Body of pancreas (tissue), 4 donors: ENCODE measurements at regions not wholly inside any gene's neighbourhood (a gene's known extent, or its start where the extent isn't known, plus 50 kb on each side); places are given as distances from the start of the nearest gene placed in this dataset.
A peak's percentile ranks its signal among the peaks of the same experiment; 100 is the strongest.

Experiments used
- ATAC-seq: fragments of 150-250 bp; one replicate; pipeline ENCODE4 v1.9.1; 2016
- DNase-seq, 4 donors: peaks; one replicate each; pipeline ENCODE4 v3.0.0-alpha.2; 2019
- H3K27ac ChIP-seq, 4 donors: fragments of 200-600 bp; sonication (generic); 1 replicate in 3 of 4; 2 replicates in 1 of 4; pipeline versions ENCODE4 v1.5.1 to v1.6.1; 2016 to 2019; ENCODE audit warnings: mild to moderate bottlenecking in 1 of 4, mixed read lengths in 1 of 4, moderate library complexity in 1 of 4
- H3K27me3 ChIP-seq, 2 donors: fragments of 200-600 bp; sonication (generic); one replicate each; pipeline ENCODE4 v1.6.0; 2016; ENCODE audit warnings: mild to moderate bottlenecking in 1 of 2
- H3K36me3 ChIP-seq, 2 donors: fragments of 200-600 bp; sonication (generic); replicated peaks in 1 of 2; 2 replicates each; pipeline ENCODE4 v1.5.1; 2016; ENCODE audit warnings: low read depth in 2 of 2; ENCODE audit not compliant: insufficient read depth in 1 of 2
- H3K4me1 ChIP-seq: fragments of 200-600 bp; sonication (generic); one replicate; pipeline ENCODE4 v1.6.0; 2016
- H3K4me3 ChIP-seq, 2 donors: fragments of 200-600 bp; sonication (generic); 1 replicate in 1 of 2; 2 replicates in 1 of 2; pipeline ENCODE4 v1.5.1; 2016 to 2019
- H3K9me3 ChIP-seq, 3 donors: fragments of 200-600 bp; sonication (generic); 1 replicate in 2 of 3; 2 replicates in 1 of 3; pipeline ENCODE4 v1.5.1; 2016
- CTCF ChIP-seq, 7 experiments: fragments of 450-650 bp in 4 of 7; fragments of 200-600 bp in 3 of 7; sonication (generic) in 3 of 7; IDR thresholded peaks; one replicate each; pipeline ENCODE4 v1.5.1; 2016 to 2019; ENCODE audit warnings: antibody characterized with exemption in 7 of 7
- POLR2A ChIP-seq, 3 donors: fragments of 450-650 bp; IDR thresholded peaks; one replicate each; pipeline ENCODE4 v1.6.1; 2016; ENCODE audit warnings: antibody characterized with exemption in 3 of 3, mild to moderate bottlenecking in 2 of 3
- WGBS, 2 donors: methylation state at CpG; one replicate each; pipeline ENCODE4 v1.1.5; 2017; 5-methylcytosine and 5-hydroxymethylcytosine counted together
- intact Hi-C: fragments of 100-400 bp; cut with DNase I; formaldehyde crosslinking; loops from one replicate; pipeline ENCODE4 v1.15.1; 2023

GRCh38 chr3:6781092-6781491, 79.8 kb upstream of the GRM7 start:
- DNase-seq: no peak
- Histone ChIP-seq H3K4me3 (no peak overlapping the region), H3K27ac (no peak overlapping the region), H3K27me3 (no peaks in the 10 kb centered on the region), H3K4me1 (no peaks in the 10 kb centered on the region), H3K36me3 (no peaks in the 10 kb centered on the region), H3K9me3 (no peaks in the 10 kb centered on the region)
- WGBS, 2 donors: 74 to 85% methylated on average over 3 of the region's 3 CpGs
- TF ChIP-seq CTCF (IDR thresholded peaks at IDR 0.05): no peak
- TF ChIP-seq POLR2A (IDR thresholded peaks at IDR 0.05): no peak
- ATAC-seq: no peak
- intact Hi-C loops: no loop called here

GRCh38 chr3:6785726-6786125, 75.2 kb upstream of the GRM7 start:
- Histone ChIP-seq H3K27me3 (no peaks in the 10 kb centered on the region), H3K27ac (no peak overlapping the region), H3K4me3 (no peak overlapping the region), H3K36me3 (no peaks in the 10 kb centered on the region), H3K9me3 (no peaks in the 10 kb centered on the region), H3K4me1 (no peaks in the 10 kb centered on the region)
- intact Hi-C loops: no loop called here
- DNase-seq (no peak), ATAC-seq (no peak)
- WGBS, 2 donors: 45% methylated on average over 2 of the region's 2 CpGs
- TF ChIP-seq CTCF (IDR thresholded peaks at IDR 0.05) (no peak), POLR2A (IDR thresholded peaks at IDR 0.05) (no peak)

- intact Hi-C loops: no loop called here
- TF ChIP-seq POLR2A (IDR thresholded peaks at IDR 0.05) (no peak), CTCF (IDR thresholded peaks at IDR 0.05) (peak in 4 of 7 experiments; percentile 6 to 32 (median 19))
- no peak for DNase-seq
- Histone ChIP-seq H3K27me3 (no peaks in the 10 kb centered on the region), H3K27ac (no peak overlapping the region), H3K4me1 (no peaks in the 10 kb centered on the region), H3K36me3 (no peaks in the 10 kb centered on the region), H3K9me3 (no peaks in the 10 kb centered on the region), H3K4me3 (no peak overlapping the region)
- 54 to 55% methylated on average over 2 of the region's 2 CpGs for WGBS, 2 donors
- ATAC-seq: no peak
Measured at GRCh38 chr3:6791161-6791560, 69.8 kb upstream of the GRM7 start.

GRCh38 chr3:6799264-6799915, 61.5 kb upstream of the GRM7 start:
- intact Hi-C loops: no loop called here
- Histone ChIP-seq H3K4me3 (no peak overlapping the region), H3K9me3 (no peaks in the 10 kb centered on the region), H3K36me3 (no peaks in the 10 kb centered on the region), H3K27ac (no peak overlapping the region), H3K27me3 (no peaks in the 10 kb centered on the region), H3K4me1 (no peaks in the 10 kb centered on the region)
- WGBS, 2 donors: 53 to 58% methylated on average over 6 of the region's 6 CpGs
- TF ChIP-seq CTCF (IDR thresholded peaks at IDR 0.05) (peak; percentile 49 to 83 (median 72)), POLR2A (IDR thresholded peaks at IDR 0.05) (no peak)
- ATAC-seq (no peak), DNase-seq (peak; percentile 52 to 65 (median 59))

- H3K36me3 ChIP-seq: no peaks in the 10 kb centered on the region
- no peak overlapping the region for H3K4me3 ChIP-seq
- 59 to 85% methylated on average over 3 of the region's 3 CpGs for WGBS, 2 donors
- intact Hi-C loops: no loop called here
- no peaks in the 10 kb centered on the region for H3K27me3 ChIP-seq
- no peaks in the 10 kb centered on the region for H3K9me3 ChIP-seq
- DNase-seq (no peak), ATAC-seq (no peak)
- H3K4me1 ChIP-seq: no peaks in the 10 kb centered on the region
- TF ChIP-seq CTCF (IDR thresholded peaks at IDR 0.05) (no peak), POLR2A (IDR thresholded peaks at IDR 0.05) (no peak)
- H3K27ac ChIP-seq: no peak overlapping the region
Measured at GRCh38 chr3:6803619-6804018, 57.3 kb upstream of the GRM7 start.
